Trophoblast cell (in vitro differentiated cells and primary cell): ENCODE measurements at regions not wholly inside any gene's neighbourhood (a gene's known extent, or its start where the extent isn't known, plus 50 kb on each side); places are given as distances from the start of the nearest gene placed in this dataset.

Experiments
- DNase-seq, 2 donors: peaks; one replicate each; pipeline ENCODE4 v3.0.0-alpha.2; 2016
- H2AFZ ChIP-seq: 2 replicates; pipeline ENCODE4 v1.6.1; 2013; ENCODE audit warnings: low read length, moderate library complexity, mild to moderate bottlenecking; ENCODE audit not compliant: insufficient read depth, poor library complexity
- H2AK5ac ChIP-seq: 2 replicates; pipeline ENCODE4 v1.6.1; 2013; ENCODE audit warnings: mild to moderate bottlenecking, low read length
- H2BK120ac ChIP-seq: 2 replicates; pipeline ENCODE4 v1.6.1; 2013; ENCODE audit warnings: low read length, mild to moderate bottlenecking, moderate library complexity; ENCODE audit not compliant: insufficient read depth, poor library complexity
- H2BK12ac ChIP-seq: 2 replicates; pipeline ENCODE4 v1.6.1; 2013; ENCODE audit warnings: mild to moderate bottlenecking, low read length, moderate library complexity
- H2BK5ac ChIP-seq: 2 replicates; pipeline ENCODE4 v1.6.1; 2013; ENCODE audit warnings: low read length, low read depth, moderate library complexity, mild to moderate bottlenecking; ENCODE audit not compliant: poor library complexity
- H3K14ac ChIP-seq: 2 replicates; pipeline ENCODE4 v1.6.1; 2013; ENCODE audit warnings: mild to moderate bottlenecking, low read length
- H3K18ac ChIP-seq: 2 replicates; pipeline ENCODE4 v1.6.1; 2013; ENCODE audit warnings: mild to moderate bottlenecking, low read length
- H3K23ac ChIP-seq: 2 replicates; pipeline ENCODE4 v1.6.1; 2013; ENCODE audit warnings: low read length
- H3K27ac ChIP-seq: 2 replicates; pipeline ENCODE4 v1.5.1; 2013; ENCODE audit warnings: low read depth, mild to moderate bottlenecking, inconsistent platforms, low read length, moderate library complexity
- H3K27me3 ChIP-seq: 2 replicates; pipeline ENCODE4 v1.6.1; 2013; ENCODE audit warnings: inconsistent platforms, mild to moderate bottlenecking, low read length, moderate library complexity; ENCODE audit not compliant: insufficient read depth
- H3K36me3 ChIP-seq, 2 experiments: 1 replicate in 1 of 2; 2 replicates in 1 of 2; pipeline ENCODE4 v1.6.1; 2013; ENCODE audit warnings: low read length in 2 of 2, mild to moderate bottlenecking in 2 of 2, moderate library complexity in 1 of 2; ENCODE audit not compliant: insufficient read depth in 2 of 2, control insufficient read depth in 1 of 2
- H3K4ac ChIP-seq: 2 replicates; pipeline ENCODE4 v1.6.1; 2013; ENCODE audit warnings: low read depth, mild to moderate bottlenecking, low read length, moderate library complexity
- H3K4me1 ChIP-seq, 2 experiments: 1 replicate in 1 of 2; 2 replicates in 1 of 2; pipeline ENCODE4 v1.6.1; 2013; ENCODE audit warnings: low read length in 2 of 2, mild to moderate bottlenecking in 2 of 2, moderate library complexity in 1 of 2; ENCODE audit not compliant: insufficient read depth in 2 of 2, control insufficient read depth in 1 of 2
- H3K4me2 ChIP-seq: 2 replicates; pipeline ENCODE4 v1.6.1; 2013; ENCODE audit warnings: inconsistent platforms, mild to moderate bottlenecking, low read length, moderate library complexity
- H3K4me3 ChIP-seq: 2 replicates; pipeline ENCODE4 v1.5.1; 2013; ENCODE audit warnings: mild to moderate bottlenecking, low read depth, low read length, inconsistent platforms
- H3K79me1 ChIP-seq: one replicate; pipeline ENCODE4 v1.6.1; 2013; ENCODE audit warnings: low read length
- H3K79me2 ChIP-seq: 2 replicates; pipeline ENCODE4 v1.6.1; 2013; ENCODE audit warnings: low read length, mild to moderate bottlenecking; ENCODE audit not compliant: control insufficient read depth, insufficient read depth, poor library complexity
- H3K9ac ChIP-seq: 2 replicates; pipeline ENCODE4 v1.6.1; 2013; ENCODE audit warnings: mild to moderate bottlenecking, low read length
- H3K9me3 ChIP-seq: 2 replicates; pipeline ENCODE4 v1.6.1; 2013; ENCODE audit warnings: low read depth, mild to moderate bottlenecking, control low read depth, inconsistent platforms, low read length; ENCODE audit not compliant: insufficient read depth
- H4K12ac ChIP-seq: 2 replicates; pipeline ENCODE4 v1.6.1; 2013; ENCODE audit warnings: low read depth, mild to moderate bottlenecking, low read length, moderate library complexity
- H4K8ac ChIP-seq: 2 replicates; pipeline ENCODE4 v1.6.1; 2013; ENCODE audit warnings: low read depth, mild to moderate bottlenecking, low read length, moderate library complexity
- H4K91ac ChIP-seq: one replicate; pipeline ENCODE4 v1.6.1; 2013; ENCODE audit warnings: low read depth, mild to moderate bottlenecking, low read length, moderate library complexity
- WGBS: extraction: QIAGEN DNeasy Blood & Tissue Kit; methylation state at CpG from one replicate; pipeline ENCODE4 v1.1.7; 2013; ENCODE audit warnings: missing lambda C conversion rate; ENCODE audit not compliant: insufficient read length, insufficient coverage; ENCODE audit errors: extremely low coverage; 5-methylcytosine and 5-hydroxymethylcytosine counted together

GRCh38 chr7:13107291-13107690, 419.9 kb downstream of the ARL4A start:
- Histone ChIP-seq H3K9ac (no peak overlapping the region), H4K91ac (no peak overlapping the region), H2BK120ac (no peak overlapping the region), H2AK5ac (no peak overlapping the region), H2AFZ (no peak overlapping the region), H2BK12ac (no peak overlapping the region), H3K79me1 (no peaks in the 10 kb centered on the region), H3K14ac (no peak overlapping the region), H3K18ac (no peak overlapping the region), H3K4me2 (no peak overlapping the region), H3K23ac (no peak overlapping the region), H3K79me2 (no peaks in the 10 kb centered on the region), H3K9me3 (peaks cover 2% of the 10 kb centered on the region), H3K4me1 (no peaks in the 10 kb centered on the region), H4K12ac (no peak overlapping the region), H3K4me3 (no peak overlapping the region), H2BK5ac (no peak overlapping the region), H4K8ac (no peak overlapping the region), H3K36me3 (no peaks in the 10 kb centered on the region), H3K27me3 (no peaks in the 10 kb centered on the region), H3K27ac (no peak overlapping the region), H3K4ac (no peak overlapping the region)
- no peak for DNase-seq

- Histone ChIP-seq H3K4me1 (no peaks in the 10 kb centered on the region), H4K8ac (no peak overlapping the region), H2BK120ac (no peak overlapping the region), H3K18ac (no peak overlapping the region), H2BK5ac (no peak overlapping the region), H4K91ac (no peak overlapping the region), H3K4ac (no peak overlapping the region), H3K79me1 (no peaks in the 10 kb centered on the region), H3K4me3 (no peak overlapping the region), H2BK12ac (no peak overlapping the region), H4K12ac (no peak overlapping the region), H3K4me2 (no peak overlapping the region), H3K79me2 (no peaks in the 10 kb centered on the region), H2AK5ac (no peak overlapping the region), H3K9ac (no peak overlapping the region), H3K14ac (no peak overlapping the region), H3K27me3 (no peaks in the 10 kb centered on the region), H3K36me3 (no peaks in the 10 kb centered on the region), H3K23ac (no peak overlapping the region), H2AFZ (no peak overlapping the region), H3K9me3 (peaks cover 2% of the 10 kb centered on the region), H3K27ac (no peak overlapping the region)
- DNase-seq: no peak
These were observed 420.6 kb downstream of the ARL4A start for GRCh38 chr7:13108061-13108460.

- H3K4me1 ChIP-seq: no peaks in the 10 kb centered on the region
- H3K27ac ChIP-seq: no peak overlapping the region
- no peak overlapping the region for H3K18ac ChIP-seq
- H2AK5ac ChIP-seq: no peak overlapping the region
- no peak overlapping the region for H4K91ac ChIP-seq
- H3K4me3 ChIP-seq: peak overlapping the region; percentile 63
- no peak overlapping the region for H2BK5ac ChIP-seq
- H3K79me2 ChIP-seq: no peaks in the 10 kb centered on the region
- no peak overlapping the region for H3K4me2 ChIP-seq
- H4K8ac ChIP-seq: no peak overlapping the region
- H3K9ac ChIP-seq: no peak overlapping the region
- peaks cover 2% of the 10 kb centered on the region for H3K9me3 ChIP-seq
- no peaks in the 10 kb centered on the region for H3K27me3 ChIP-seq
- H2AFZ ChIP-seq: no peak overlapping the region
- no peak overlapping the region for H2BK120ac ChIP-seq
- H3K14ac ChIP-seq: no peak overlapping the region
- no peaks in the 10 kb centered on the region for H3K79me1 ChIP-seq
- H3K23ac ChIP-seq: peak overlapping the region; percentile 50
- no peak overlapping the region for H2BK12ac ChIP-seq
- H3K4ac ChIP-seq: no peak overlapping the region
- no peak overlapping the region for H4K12ac ChIP-seq
- WGBS: no CpG with 5 or more reads among the region's 6 CpGs
- DNase-seq: no peak
- no peaks in the 10 kb centered on the region for H3K36me3 ChIP-seq
These were observed 421.8 kb downstream of the ARL4A start for GRCh38 chr7:13109201-13109600.

- no peak overlapping the region for H3K14ac ChIP-seq
- peaks cover 2% of the 10 kb centered on the region for H3K9me3 ChIP-seq
These were observed 422.7 kb downstream of the ARL4A start for GRCh38 chr7:13110107-13110506.

More at GRCh38 chr7:13110107-13110506, 422.7 kb downstream of the ARL4A start:
- H3K4me3 ChIP-seq: no peak overlapping the region
- no peak overlapping the region for H3K4ac ChIP-seq
- H3K36me3 ChIP-seq: no peaks in the 10 kb centered on the region
- H4K8ac ChIP-seq: no peak overlapping the region
- H3K9ac ChIP-seq: no peak overlapping the region
- H2AFZ ChIP-seq: no peak overlapping the region
- H4K91ac ChIP-seq: no peak overlapping the region
- H3K4me1 ChIP-seq: peaks cover 0 to 1% of the 10 kb centered on the region in 2 experiments
- H3K79me1 ChIP-seq: no peaks in the 10 kb centered on the region
- H2AK5ac ChIP-seq: no peak overlapping the region
- no peak overlapping the region for H3K4me2 ChIP-seq
- no peak overlapping the region for H3K18ac ChIP-seq
- H2BK120ac ChIP-seq: no peak overlapping the region
- no peaks in the 10 kb centered on the region for H3K79me2 ChIP-seq
- no peak overlapping the region for H3K27ac ChIP-seq
- whole genome bisulfite sequencing: no CpG with 5 or more reads among the region's 6 CpGs
- H2BK5ac ChIP-seq: no peak overlapping the region
- H2BK12ac ChIP-seq: no peak overlapping the region
- H3K27me3 ChIP-seq: no peaks in the 10 kb centered on the region
- H4K12ac ChIP-seq: no peak overlapping the region
- H3K23ac ChIP-seq: no peak overlapping the region
- DNase-seq: no peak
